ENCODE measurements at regions not wholly inside any gene's neighbourhood (a gene's known extent, or its start where the extent isn't known, plus 50 kb on each side); places are given as distances from the start of the nearest gene placed in this dataset.

DNA sequence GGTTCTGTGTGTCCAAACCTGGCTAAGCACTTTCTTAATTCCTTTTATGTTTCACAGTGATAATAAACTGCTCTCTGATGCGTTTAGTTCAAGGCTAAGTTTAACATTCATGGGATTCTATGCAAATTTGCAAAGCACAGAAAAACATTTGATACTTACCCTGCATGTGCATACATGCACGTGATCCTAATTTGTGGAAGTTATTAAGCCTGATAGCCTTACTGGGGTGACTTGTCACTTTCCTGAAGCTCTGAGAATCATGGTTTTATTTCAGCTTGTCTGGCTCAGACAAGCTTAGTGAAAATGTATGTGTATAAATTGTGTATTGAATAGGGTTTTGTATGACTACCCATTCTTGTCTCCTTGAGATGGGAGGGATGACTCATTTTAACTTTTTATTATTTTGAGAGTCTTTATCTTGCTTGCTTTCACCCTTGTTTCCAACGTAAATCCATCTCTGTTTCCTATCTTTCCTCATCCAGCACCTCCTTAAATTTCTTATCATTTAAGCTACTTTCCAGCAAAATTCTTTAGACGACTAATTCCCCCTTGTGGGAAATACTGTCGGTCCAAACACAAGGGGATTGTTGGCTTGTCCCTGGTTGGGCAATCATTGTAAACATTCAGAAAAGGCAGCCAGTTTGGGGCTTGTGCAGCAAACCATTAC lies 167.1 kb downstream of the C11orf91 start:
- intact Hi-C loops (cut with micrococcal nuclease): no loop called here
- ChIA-PET POLR2A (no interaction called here), CTCF (interaction anchor here (0.8 kb wide), 1 partner anchor 35 kb away, joined by 6 read pairs; no protein-coding TSS in a partner anchor)
- H3K27me3 Mint-ChIP-seq: peaks cover 13% of the 10 kb centered on the region
- H3K9me3 Mint-ChIP-seq: no peaks in the 10 kb centered on the region
- ATAC-seq: no peak
- no peak overlapping the region for H3K27ac Mint-ChIP-seq
- DNase-seq: no peak
- TF ChIP-seq, protein P1, sequence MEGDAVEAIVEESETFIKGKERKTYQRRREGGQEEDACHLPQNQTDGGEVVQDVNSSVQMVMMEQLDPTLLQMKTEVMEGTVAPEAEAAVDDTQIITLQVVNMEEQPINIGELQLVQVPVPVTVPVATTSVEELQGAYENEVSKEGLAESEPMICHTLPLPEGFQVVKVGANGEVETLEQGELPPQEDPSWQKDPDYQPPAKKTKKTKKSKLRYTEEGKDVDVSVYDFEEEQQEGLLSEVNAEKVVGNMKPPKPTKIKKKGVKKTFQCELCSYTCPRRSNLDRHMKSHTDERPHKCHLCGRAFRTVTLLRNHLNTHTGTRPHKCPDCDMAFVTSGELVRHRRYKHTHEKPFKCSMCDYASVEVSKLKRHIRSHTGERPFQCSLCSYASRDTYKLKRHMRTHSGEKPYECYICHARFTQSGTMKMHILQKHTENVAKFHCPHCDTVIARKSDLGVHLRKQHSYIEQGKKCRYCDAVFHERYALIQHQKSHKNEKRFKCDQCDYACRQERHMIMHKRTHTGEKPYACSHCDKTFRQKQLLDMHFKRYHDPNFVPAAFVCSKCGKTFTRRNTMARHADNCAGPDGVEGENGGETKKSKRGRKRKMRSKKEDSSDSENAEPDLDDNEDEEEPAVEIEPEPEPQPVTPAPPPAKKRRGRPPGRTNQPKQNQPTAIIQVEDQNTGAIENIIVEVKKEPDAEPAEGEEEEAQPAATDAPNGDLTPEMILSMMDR (IDR thresholded peaks at IDR 0.05): no peak
- no peak overlapping the region for H3K4me3 Mint-ChIP-seq
- no peaks in the 10 kb centered on the region for H3K4me1 Mint-ChIP-seq (ENCODE audit: low read depth)
- no peaks in the 10 kb centered on the region for H3K36me3 Mint-ChIP-seq (ENCODE audit: low read depth)

DNA sequence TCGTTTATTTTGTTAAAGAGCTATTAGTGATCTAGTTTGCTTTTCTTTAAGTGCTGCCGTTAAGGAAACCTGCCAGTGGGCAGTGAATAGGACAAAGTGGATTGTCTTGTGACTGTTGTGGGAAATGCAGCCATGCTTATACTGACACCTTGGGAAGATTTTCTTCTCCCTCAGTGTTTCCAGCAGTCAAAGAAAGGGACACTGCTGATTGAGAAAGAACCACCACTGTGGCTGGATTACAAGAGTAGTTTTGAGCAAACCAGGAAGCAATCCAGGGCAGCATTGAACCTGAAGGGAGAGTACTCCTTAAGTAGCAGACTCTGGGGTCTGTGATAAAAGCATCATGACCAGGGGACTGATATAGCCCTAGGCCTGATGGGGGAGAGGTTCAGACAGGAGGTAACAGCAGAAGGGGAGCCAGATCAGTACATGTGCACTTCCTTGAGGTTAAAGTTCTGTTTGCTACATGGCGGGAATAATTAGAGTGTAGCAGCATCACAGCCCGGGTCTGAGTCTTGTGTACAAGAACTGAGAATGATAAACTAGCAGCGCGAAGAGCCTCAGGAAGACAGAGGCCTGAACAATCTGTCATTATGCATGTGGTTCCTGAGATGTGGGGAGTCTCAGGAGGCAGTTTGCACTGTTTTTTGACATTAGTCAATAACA lies 167.8 kb downstream of the C11orf91 start:
- TF ChIP-seq, protein P1 (IDR thresholded peaks at IDR 0.05): no peak
- Mint-ChIP-seq H3K9me3 (no peaks in the 10 kb centered on the region), H3K4me1 (ENCODE audit: low read depth) (no peaks in the 10 kb centered on the region), H3K27ac (no peak overlapping the region), H3K36me3 (ENCODE audit: low read depth) (no peaks in the 10 kb centered on the region), H3K27me3 (peaks cover 13% of the 10 kb centered on the region), H3K4me3 (no peak overlapping the region)
- CTCF ChIA-PET: no interaction called here
- DNase-seq (no peak), ATAC-seq (no peak)
- POLR2A ChIA-PET: no interaction called here
- intact Hi-C loops (cut with micrococcal nuclease): no loop called here

DNA sequence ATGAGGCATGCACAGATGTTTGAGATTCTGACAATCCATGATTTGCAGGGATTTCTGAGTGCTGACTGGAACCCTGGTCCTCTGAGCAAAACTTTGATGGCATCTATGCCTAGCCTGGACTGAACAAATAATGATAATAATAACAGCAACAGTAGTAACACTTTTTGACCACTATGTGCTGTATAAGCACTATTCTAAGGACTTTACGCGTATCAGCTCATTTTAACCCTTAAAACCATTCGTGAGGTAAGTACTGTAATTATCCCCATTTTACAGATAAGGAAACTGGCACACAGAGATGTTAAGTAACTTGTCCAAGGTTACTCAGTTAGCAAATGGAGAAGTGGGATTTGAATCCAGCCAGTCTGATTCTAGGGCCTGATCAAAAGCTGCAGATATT lies 168.4 kb downstream of the C11orf91 start:
- ATAC-seq: no peak
- ChIA-PET CTCF (no interaction called here), POLR2A (no interaction called here)

DNA sequence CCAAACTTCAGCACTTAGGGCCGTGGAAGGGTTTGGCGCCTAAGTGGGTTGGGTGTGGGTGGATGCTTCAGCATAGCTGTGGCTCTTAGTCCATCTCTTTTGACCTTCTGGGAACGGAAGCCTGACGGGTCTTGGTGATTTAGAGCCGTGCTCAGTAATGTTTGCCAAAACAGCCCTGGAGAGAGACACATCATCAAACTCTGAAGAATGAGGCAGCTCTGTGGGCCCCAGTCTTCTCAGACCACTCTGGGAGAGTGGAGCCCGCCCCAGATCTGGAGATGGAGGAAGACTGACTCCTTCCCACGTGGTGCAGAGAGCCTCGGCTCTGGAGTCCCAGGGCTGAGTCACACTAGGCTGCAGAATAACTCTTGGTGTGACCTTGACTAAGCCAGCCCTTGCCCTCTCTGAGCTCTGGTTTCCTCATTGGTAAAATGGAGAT lies 168.9 kb downstream of the C11orf91 start:
- ChIA-PET POLR2A (no interaction called here), CTCF (no interaction called here)
- no peak overlapping the region for H3K27ac Mint-ChIP-seq
- H3K4me3 Mint-ChIP-seq: no peak overlapping the region
- intact Hi-C loops (cut with micrococcal nuclease): no loop called here
- TF ChIP-seq, protein P1 (IDR thresholded peaks at IDR 0.05): no peak
- no peak for DNase-seq
- H3K9me3 Mint-ChIP-seq: no peaks in the 10 kb centered on the region
- peaks cover 10% of the 10 kb centered on the region for H3K27me3 Mint-ChIP-seq
- no peak for ATAC-seq
- no peaks in the 10 kb centered on the region for H3K36me3 Mint-ChIP-seq (ENCODE audit: low read depth)
- H3K4me1 Mint-ChIP-seq (ENCODE audit: low read depth): no peaks in the 10 kb centered on the region

More for the DNA sequence above, 168.4 kb downstream of the C11orf91 start:
- no peak for DNase-seq
- no peaks in the 10 kb centered on the region for H3K9me3 Mint-ChIP-seq
- intact Hi-C loops (cut with micrococcal nuclease): no loop called here
- no peaks in the 10 kb centered on the region for H3K4me1 Mint-ChIP-seq (ENCODE audit: low read depth)
- H3K27me3 Mint-ChIP-seq: peaks cover 14% of the 10 kb centered on the region
- H3K4me3 Mint-ChIP-seq: no peak overlapping the region
- TF ChIP-seq, protein P1 (IDR thresholded peaks at IDR 0.05): no peak
- no peaks in the 10 kb centered on the region for H3K36me3 Mint-ChIP-seq (ENCODE audit: low read depth)
- no peak overlapping the region for H3K27ac Mint-ChIP-seq

DNA sequence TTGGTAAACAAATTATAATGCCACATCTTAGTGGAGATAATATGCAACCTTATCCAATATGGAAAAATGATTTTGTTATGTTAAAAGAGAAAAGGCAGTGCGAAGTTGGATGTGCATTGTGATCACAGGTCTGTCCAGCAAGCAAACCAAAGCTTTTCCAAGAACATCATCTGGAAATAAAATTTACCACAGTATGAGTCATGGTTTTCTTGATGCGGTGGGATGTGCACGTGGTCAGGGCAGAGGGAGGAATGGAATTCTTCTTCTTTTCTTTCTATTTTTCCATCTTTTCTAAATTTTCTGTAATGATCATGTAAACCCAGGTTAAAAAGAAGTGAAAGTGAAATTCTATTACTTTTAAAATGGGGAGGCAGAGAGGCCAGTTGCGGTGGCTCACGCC lies 169.8 kb downstream of the C11orf91 start:
- ATAC-seq (no peak), DNase-seq (no peak)
- Mint-ChIP-seq H3K36me3 (ENCODE audit: low read depth) (no peaks in the 10 kb centered on the region), H3K27me3 (peaks cover 5% of the 10 kb centered on the region), H3K4me3 (no peak overlapping the region), H3K9me3 (no peaks in the 10 kb centered on the region), H3K27ac (no peak overlapping the region), H3K4me1 (ENCODE audit: low read depth) (no peaks in the 10 kb centered on the region)
- TF ChIP-seq, protein P1 (IDR thresholded peaks at IDR 0.05): no peak
- intact Hi-C loops (cut with micrococcal nuclease): no loop called here
- POLR2A ChIA-PET: no interaction called here
- CTCF ChIA-PET: no interaction called here
